HG03558 (cell line): ENCODE measurements at regions not wholly inside any gene's neighbourhood (a gene's known extent, or its start where the extent isn't known, plus 50 kb on each side); places are given as distances from the start of the nearest gene placed in this dataset.
A peak's percentile ranks its signal among the peaks of the same experiment; 100 is the strongest.

ENCODE experiments used
- ATAC-seq: cut with Tn5 transposase; IDR thresholded peaks from one replicate; pipeline ENCODE4 v1.9.1; 2021; ENCODE audit warnings: moderate number of reproducible peaks; ENCODE audit not compliant: unreplicated experiment; ENCODE audit errors: extremely low read depth

DNA sequence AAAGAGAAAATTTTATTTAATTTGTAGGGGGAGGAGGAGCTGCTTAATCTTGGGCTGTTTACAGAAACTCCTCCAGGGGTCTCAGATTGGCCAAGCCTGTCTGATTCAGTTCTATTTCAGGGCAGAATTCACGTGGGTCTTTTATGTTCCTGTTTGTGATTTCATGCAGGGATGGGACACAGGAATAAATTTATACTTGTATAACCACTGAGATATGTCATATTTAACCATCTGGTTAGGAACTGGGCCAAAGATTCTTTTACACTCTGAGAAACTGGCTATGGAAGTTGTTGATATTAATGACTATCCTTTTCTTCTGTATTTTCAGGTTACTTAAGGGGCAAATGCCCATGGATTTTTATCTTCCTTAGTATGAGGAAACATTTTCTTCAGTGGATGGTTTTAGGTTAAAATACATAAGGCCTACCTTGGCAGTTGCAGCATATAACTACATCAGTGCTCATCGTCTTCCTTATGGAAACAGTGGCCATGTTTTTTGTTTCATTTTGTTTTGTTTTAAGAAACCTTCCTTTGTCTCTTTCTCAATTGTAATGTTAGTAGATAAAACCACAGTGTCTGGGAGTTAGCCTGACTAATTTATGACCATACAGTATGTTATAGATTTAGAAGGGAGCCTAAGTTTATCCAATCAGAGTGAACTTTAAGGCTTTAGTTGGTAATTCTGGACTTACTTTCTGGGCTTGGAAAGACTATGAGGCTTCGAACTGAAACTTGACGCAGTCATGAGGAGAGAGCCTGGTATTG, 132.4 kb upstream of the ANO3 start:
- ATAC-seq: no peak

DNA sequence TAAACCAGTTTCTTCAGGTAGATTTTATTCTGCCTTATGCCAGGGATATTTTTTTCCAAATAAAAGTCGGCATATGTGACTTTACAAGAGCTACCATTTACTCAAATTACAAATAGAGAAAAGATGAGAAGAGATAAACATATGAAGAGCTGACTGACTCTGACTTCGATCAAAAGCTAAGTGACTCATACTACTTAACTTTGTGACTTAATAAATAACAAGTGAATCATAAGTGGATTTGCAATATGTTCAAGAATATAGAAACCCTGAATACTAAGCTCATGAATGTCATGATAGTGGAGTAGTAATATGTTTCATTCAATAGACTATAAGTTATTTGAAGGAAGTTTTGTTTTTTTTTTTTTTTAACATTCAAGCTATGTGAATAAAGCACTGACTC, 130.5 kb upstream of the ANO3 start:
- no peak for ATAC-seq

DNA sequence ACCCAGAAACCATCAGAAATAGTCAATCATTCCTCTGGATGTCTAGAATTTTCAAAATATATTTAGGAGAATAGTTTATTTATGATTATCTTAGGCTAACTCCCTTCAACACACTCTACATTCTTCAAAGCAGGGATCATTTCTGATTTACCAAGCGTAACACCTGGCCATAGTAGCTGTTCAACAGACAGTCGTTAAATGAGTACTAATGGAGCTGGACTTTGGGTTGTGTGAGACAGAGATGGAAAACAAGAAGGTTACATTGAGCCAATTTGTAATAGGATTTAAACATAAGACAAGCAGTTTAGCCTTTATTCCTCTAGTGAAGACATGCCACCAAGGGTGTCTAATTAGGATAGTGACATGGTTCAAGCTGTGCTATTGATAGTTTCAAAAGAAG, 129.2 kb upstream of the ANO3 start:
- no peak for ATAC-seq

DNA sequence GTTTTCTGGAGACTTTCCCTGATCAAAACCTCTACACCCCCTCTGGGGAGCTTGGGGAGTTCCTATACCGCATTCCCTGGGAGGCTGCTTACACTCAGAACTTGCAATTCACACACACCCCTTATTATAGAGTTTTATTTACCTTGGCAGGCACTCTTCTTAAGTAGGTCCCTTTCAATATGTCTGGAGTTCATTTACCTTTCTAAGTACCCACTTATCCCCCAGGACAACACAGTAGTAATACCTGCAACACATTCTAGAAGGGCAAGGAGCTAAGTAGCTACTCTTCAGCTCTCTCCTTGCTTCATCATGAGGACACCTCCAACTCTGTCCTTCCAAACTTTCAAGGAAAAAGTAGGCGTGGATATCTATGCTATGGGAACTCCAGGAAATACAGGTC, 127.8 kb upstream of the ANO3 start:
- no peak for ATAC-seq

DNA sequence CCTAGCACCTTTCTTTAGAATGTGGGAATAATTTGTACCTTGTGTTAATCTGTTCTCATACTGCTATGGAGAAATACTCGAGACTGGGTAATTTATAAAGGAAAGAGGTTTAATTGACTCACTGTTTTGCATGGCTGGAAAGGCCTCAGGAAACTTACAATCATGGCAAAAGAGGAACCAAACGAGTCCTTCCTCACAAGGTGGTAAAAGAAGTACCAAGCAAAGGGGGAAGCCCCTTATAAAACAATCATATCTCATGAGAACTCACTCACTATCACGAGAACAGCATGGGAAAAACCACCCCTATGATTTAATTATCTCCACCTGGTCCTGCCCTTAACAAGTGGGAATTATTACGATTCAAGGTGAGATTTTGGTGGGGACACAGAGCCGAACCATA, 127.1 kb upstream of the ANO3 start:
- ATAC-seq: no peak

DNA sequence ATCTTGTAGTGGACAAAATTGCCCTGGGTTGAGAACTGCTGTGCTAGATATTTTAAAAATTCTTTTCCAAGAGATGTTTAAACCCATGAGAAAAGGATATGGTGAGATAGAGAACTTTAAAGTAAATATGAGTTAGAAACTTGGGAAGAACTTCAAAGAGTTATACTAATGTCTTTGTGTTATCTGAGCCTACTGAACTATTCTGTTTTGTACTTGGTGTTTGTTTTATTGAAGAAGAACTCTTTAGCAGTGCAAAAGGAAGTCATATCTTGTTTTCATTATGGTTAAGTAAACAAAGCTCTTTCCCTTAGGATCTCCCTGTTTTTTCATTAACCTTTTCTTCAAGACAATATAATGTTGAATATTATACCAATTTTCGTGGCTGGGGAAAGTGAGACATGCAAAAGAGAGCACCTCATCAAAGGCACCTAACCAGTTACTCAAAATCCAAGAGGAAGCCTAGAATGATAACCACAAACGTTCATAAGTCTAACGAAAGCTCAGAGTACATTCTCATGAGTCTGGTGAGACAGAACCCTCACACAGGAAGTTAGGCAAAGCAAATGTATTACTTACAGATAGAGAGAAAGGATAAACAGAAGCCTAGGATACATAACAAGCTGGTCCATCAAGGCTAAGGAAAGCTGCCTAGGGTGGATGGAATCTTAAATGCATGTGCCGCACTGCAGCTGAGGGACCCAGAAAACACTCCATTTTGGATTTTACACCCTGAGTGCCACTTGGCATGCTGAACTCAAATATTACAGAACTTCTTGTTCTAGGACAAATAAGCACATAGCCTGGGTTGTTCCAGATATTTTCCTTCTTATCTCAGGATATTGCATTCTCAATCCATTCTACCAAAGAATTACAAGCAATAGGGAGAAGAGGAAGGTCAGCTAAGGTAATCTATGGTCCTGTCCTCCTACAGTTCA, 112.5 kb upstream of the ANO3 start:
- ATAC-seq: no peak

DNA sequence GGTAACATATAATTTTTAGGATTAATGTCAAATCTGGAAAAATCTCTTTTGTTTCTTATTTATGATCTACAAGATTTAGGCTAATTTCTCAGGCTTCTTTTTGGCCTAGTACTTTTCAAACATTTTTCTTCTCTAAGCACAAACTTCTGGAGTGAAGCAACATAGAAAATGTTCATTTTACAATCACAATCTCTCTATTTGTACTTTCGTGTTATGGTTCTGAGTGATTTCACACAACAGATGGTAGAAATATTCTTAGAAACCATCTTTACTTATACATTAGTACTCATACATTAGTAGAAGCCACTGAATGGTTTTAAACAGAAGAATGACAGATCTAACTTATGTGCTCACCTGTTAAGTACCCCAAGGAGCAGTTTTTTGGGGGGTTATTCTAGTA, 106.3 kb upstream of the ANO3 start:
- no peak for ATAC-seq

DNA sequence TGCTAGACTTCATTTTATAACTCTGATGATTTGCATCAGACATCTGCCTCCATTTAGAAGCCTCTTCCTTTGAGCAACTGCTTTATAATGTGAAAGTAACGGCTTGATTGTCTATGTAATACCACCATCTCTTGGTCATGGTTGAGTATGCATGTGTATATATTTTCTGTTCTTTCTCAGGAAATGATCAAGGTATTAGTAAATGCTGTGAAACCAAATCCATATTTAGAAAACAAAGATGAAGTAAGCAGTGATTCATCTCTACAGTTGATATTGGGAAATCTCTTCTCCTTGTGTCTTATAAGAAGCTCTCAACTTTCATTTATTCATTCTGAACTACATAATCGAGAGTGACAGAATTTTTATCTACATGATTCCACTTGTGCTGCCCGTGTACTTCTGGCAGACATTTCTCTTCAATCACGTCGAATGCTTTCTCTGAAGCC, 104.6 kb upstream of the ANO3 start:
- ATAC-seq: peak; percentile 58

DNA sequence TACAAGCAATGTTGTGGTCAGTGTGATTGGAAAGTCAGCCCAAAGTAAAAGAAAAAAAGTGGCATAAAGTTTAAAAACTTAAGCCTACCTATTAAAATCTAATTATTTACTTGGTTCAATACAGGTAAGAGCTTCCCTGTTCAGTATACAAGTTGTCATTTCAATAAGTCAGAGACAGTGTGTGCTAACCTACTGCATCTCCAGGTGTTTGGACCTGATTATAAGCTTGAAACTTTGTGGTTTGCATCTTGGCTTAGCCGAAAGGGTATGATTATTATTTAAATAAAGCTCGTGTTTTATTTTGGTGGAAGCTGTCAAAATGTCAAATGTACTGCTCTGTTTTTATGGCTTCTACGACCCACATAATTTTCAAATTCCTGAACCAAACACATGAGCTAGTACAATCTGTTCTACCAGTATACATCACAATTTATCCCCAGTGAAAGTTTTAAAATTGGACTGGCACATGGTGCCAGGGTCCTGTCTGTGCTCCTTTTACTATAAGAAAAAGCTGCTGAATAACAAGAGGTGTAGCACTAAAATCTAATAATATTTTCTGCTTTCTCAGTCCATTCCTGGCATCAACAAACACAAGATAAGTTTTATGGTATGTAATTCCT, 103.9 kb upstream of the ANO3 start:
- no peak for ATAC-seq

DNA sequence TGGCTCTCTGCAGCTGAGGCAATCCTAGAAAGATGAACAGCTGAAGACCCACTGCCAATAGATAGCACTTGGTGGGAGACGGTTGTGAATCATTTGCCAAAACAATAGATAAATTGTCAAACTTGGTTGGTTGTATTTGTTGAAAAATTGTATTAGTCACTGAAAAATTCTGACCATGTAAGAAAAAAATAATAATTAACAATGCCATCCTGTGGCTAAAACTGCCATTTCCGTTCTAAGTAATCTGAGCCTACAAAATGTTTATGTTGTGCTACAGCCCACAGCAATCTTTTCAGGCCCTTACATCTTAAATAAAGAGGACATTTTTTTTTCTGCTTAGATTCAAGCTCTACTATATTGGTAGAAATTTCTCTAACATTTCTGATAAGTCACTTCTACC, 103.2 kb upstream of the ANO3 start:
- no peak for ATAC-seq

DNA sequence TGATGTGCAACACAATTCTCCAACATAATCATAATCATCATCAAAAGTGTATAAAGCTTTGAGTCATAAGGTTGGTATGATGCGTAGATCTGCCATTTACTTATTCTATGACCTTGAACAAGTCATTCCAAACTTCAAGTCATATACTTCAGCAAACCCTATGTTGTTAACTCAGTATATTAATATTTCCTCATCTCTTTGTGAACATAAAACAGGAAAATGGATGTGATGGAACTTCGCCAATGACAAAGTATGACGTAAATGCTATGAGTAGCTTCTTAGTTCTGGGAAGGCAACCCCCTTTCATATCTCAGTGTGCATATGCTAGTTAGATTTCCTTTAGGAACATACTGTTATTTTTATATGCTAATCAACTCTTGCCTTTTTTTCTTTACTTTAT, 102.7 kb upstream of the ANO3 start:
- ATAC-seq: no peak

DNA sequence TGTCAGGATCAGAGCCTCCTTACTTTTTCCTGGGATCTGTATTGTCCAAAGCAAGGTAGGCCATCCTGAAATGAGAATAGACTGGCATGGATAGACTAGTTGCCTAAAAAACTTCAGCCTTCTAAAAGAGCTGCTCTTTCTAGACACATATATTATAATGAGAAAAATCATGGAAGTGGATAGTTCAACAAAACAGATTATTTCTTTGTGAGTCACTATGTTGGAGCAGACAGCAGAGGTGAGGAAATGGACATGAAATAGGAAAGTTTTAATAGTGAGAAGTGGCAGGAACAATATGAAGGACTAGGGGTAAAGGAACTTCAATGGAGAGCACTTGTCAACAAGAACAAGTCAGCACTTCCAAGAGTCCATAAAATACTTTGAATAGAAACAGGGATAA, 101.9 kb upstream of the ANO3 start:
- ATAC-seq: no peak

DNA sequence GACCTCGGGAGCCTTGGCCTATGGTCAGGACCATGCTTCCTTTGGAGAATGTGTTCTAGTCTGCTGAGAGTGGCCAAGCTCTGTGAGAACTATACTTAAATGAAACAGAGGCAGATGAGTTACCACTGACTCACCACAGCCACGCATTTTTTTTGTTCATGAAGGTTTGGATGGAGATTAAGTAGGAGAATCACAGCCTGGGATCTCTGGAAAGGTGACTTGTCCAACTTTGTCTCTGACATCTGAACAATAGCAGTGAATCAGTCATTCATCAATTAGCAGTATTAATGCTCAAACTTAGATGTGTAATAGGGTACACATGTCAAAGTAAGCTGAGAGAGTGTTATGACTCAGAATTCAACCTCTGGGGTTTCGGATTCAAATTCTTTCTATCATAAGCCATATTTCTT, 100.7 kb upstream of the ANO3 start:
- no peak for ATAC-seq

DNA sequence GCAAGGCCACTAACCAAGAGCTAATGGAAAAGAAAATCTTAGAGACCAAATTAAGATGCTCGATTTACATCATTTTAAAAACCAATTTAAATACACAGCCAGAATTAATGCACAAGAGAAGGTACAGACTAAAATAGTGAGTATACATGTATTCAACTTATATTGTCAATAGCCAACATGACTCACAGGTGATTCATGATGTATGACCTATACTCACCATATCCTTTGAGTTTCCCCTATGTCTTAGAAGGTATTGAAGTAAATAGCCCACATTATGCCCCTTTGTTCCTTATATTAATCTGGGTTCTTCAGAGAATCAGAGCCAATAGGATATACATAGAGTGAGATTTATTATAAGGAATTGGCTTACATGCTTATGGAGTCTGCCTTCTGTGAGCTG, 97.5 kb upstream of the ANO3 start:
- ATAC-seq: no peak

DNA sequence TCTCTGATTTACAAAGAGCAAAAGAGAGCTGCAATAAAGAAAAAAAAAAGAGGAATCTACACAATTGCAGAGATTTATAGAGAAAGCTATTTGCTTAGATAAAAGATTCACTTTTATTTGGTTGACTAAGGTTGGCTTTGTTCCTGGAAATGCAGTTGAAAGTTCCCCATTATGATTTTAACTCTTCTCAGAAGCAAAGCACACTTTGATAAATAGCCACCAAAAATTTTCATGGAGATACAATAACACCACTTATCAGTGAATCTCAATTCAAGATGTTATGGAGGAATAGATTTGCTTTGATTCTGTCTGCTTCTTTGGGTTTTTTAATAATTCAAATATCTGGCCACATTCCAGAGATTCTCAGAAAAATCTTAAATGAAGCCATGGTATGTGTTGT, 88.5 kb upstream of the ANO3 start:
- no peak for ATAC-seq

DNA sequence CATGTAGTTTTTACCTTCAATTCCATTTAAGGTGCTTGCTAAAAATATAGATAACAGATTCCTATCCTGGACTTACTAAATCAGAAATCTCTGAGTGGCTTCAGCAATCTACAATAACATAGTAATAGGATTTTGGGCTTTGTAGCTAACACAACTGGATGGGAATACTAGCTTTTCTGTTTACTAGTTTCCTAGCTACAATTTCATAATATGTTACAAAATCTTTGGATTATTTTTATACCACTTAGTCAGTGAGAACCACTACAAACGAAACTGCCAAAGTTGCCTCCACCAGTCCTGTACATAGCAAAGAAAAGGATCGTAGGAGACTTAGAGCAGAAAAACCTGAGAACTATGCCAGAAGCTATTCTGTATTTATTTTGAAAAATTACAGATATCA, 87.7 kb upstream of the ANO3 start:
- ATAC-seq: no peak

DNA sequence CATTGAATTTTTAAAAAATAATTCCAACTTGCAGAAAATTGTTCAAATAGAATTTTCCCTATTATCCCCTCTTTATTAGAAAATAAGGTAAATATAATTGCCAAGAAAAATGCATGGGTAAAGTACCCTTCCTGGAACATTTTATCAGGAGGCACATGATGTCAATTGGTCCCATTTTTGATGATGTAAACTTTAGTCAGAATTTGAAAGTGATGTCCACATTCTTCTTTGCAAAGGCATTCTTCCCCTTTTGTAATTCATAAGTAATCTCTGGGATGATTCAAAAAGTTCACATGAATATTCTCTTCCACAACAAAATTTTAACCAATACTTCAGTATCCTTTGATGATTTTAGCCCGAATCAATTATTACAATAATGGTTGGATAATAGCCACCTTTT, 86.9 kb upstream of the ANO3 start:
- ATAC-seq: no peak

DNA sequence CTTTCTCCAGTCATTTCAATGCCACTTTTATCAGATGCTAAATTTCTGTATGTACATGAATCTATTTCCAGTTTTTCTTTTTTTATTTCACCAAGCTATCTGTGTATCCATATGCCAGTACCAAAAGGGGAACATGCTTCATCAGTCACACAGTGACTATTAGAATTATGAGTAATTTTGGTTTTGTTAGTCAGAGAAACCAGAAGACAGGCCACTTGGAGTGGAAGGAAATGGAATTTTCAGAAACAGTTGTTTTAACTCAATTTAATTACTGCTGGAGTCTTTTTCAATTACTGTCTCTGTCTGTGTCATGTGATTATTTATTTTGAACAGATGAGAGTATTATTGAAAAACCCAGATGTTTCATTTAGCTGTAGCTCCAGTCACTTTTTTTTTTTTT, 84.6 kb upstream of the ANO3 start:
- no peak for ATAC-seq

DNA sequence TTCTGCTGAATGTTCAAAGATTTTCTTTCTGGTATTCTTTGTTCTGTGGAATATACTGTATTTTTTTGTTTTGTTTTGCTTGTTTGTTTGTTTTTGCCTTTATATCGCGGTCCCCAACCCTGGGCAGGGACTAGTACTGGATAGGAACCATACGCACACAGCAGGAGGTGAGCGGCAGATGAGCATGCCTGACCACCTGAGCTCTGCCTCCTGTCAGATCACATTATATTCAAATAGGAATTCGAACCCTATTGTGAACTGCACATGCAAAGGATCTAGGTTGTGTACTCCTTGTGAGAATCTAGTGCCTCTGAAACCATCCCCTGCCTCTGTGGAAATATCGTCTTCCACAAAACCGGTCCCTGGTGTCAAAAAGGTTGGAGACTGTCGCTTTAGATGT, 83.3 kb upstream of the ANO3 start:
- ATAC-seq: no peak

DNA sequence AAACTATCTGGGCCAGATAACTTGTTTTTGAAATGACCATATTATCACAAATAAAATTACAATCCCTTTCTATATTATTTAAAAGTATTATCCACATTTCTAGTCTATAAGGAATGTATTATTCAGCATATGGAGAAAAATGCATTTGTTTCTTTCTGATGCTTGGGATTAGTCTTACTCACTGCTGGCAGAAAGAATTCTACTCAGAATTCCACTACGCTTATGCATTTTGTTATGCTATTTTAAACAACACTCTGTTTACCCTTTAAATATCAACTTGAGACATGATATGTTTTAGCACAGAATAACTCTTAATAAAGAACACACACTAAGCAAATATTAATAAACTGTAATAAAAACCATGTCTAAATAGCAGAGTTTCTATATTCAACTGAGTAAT, 77.6 kb upstream of the ANO3 start:
- ATAC-seq: no peak

DNA sequence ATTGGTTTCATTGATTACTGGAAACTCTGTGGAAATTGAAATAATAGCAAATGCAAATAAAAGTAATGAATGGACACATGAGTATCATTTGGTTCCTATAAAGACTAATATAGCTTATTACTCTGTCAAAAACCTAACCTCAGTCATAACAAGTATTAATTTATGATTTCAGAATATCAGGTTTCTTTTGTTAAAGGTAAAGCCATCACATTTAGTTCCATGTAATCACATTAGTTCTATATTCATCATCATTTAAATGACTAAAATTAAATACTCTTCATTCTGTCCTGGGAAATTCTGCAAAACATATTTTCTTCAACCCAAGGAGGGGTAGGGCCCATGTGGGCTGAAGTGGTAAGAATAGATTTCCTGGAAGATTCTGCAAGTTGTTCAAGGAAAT, 68.2 kb upstream of the ANO3 start:
- no peak for ATAC-seq
